GM23338 (cell line): ENCODE measurements at regions not wholly inside any gene's neighbourhood (a gene's known extent, or its start where the extent isn't known, plus 50 kb on each side); places are given as distances from the start of the nearest gene placed in this dataset.

Experiments
- ATAC-seq: fragments of 200-7000 bp; cut with Tn5 transposase; 3 replicates; pipeline ENCODE4 v1.9.1; 2020
- DNase-seq: peaks from one replicate; pipeline ENCODE4 v3.0.0-alpha.2; 2015; ENCODE audit warnings: low spot score
- H2AFZ ChIP-seq: fragments of 200-600 bp; sonication (generic); 2 replicates; pipeline ENCODE4 v1.8.0; 2016; ENCODE audit warnings: antibody characterized with exemption, mild to moderate bottlenecking, moderate library complexity
- H3F3A ChIP-seq: fragments of 200-600 bp; sonication (generic); replicated peaks from 2 replicates; pipeline ENCODE4 v1.8.0; 2017; ENCODE audit warnings: antibody characterized with exemption, mixed run types, low read depth
- H3K27ac ChIP-seq: fragments of 200-600 bp; sonication (generic); 2 replicates; pipeline ENCODE4 v1.6.1; 2016; ENCODE audit warnings: low read depth
- H3K27me3 ChIP-seq: fragments of 200-600 bp; sonication (generic); 2 replicates; pipeline ENCODE4 v1.8.0; 2016; ENCODE audit warnings: mild to moderate bottlenecking, mixed run types, moderate library complexity; ENCODE audit not compliant: insufficient read depth
- H3K36me3 ChIP-seq: fragments of 200-600 bp; sonication (generic); 2 replicates; pipeline ENCODE4 v1.8.0; 2016; ENCODE audit warnings: mild to moderate bottlenecking; ENCODE audit not compliant: insufficient read depth
- H3K4me1 ChIP-seq: fragments of 200-600 bp; sonication (generic); 2 replicates; pipeline ENCODE4 v1.8.0; 2016; ENCODE audit warnings: mild to moderate bottlenecking, moderate library complexity; ENCODE audit not compliant: insufficient read depth
- H3K4me2 ChIP-seq: fragments of 200-600 bp; sonication (generic); 2 replicates; pipeline ENCODE4 v1.7.1; 2017; ENCODE audit warnings: mixed run types
- H3K4me3 ChIP-seq: fragments of 200-600 bp; sonication (generic); 2 replicates; pipeline ENCODE4 v1.6.1; 2016; ENCODE audit warnings: mixed run types
- H3K79me2 ChIP-seq: fragments of 200-600 bp; sonication (generic); replicated peaks from 2 replicates; pipeline ENCODE4 v1.8.0; 2017; ENCODE audit warnings: mild to moderate bottlenecking; ENCODE audit not compliant: insufficient read depth
- H3K9me2 ChIP-seq: fragments of 200-600 bp; sonication (generic); 2 replicates; pipeline ENCODE4 v1.8.0; 2017; ENCODE audit not compliant: insufficient read depth
- H4K20me1 ChIP-seq: fragments of 200-600 bp; sonication (generic); replicated peaks from 2 replicates; pipeline ENCODE4 v1.8.0; 2017; ENCODE audit warnings: mild to moderate bottlenecking; ENCODE audit not compliant: insufficient read depth
- H3K27ac Mint-ChIP-seq: 2 replicates; pipeline ENCODE4 v1.8.0; 2020; ENCODE audit warnings: inconsistent platforms, mild to moderate bottlenecking, moderate library complexity, mixed read lengths
- H3K27me3 Mint-ChIP-seq: 3 replicates; pipeline ENCODE4 v1.8.0; 2022; ENCODE audit warnings: low read depth, mild to moderate bottlenecking, moderate library complexity, mixed read lengths, inconsistent platforms; ENCODE audit not compliant: insufficient read depth, poor library complexity
- H3K36me3 Mint-ChIP-seq: 3 replicates; pipeline ENCODE4 v1.8.0; 2021; ENCODE audit warnings: low read depth, mild to moderate bottlenecking, inconsistent platforms, moderate library complexity, mixed read lengths
- H3K4me1 Mint-ChIP-seq: 3 replicates; pipeline ENCODE4 v1.8.0; 2020; ENCODE audit warnings: mild to moderate bottlenecking, inconsistent platforms, mixed read lengths
- H3K4me3 Mint-ChIP-seq: 3 replicates; pipeline ENCODE4 v1.8.0; 2021; ENCODE audit warnings: moderate library complexity, mild to moderate bottlenecking, inconsistent platforms, mixed read lengths
- H3K9me3 Mint-ChIP-seq: 3 replicates; pipeline ENCODE4 v1.8.0; 2020; ENCODE audit warnings: moderate library complexity, mild to moderate bottlenecking, inconsistent platforms, mixed read lengths
- CREB1 ChIP-seq: fragments of 250-450 bp; sonication (Bioruptor Pico); IDR thresholded peaks from 2 replicates; pipeline ENCODE4 v1.5.0; 2020; ENCODE audit warnings: low read depth, mild to moderate bottlenecking, moderate library complexity
- CTCF ChIP-seq, 2 experiments: fragments of 200-600 bp in 1 of 2; sonication (generic) in 1 of 2; conservative IDR thresholded peaks; 2 replicates each; pipeline versions ENCODE4 v1.5.1 to v1.6.1; 2016 to 2017; ENCODE audit warnings: antibody characterized with exemption in 2 of 2, low read depth in 2 of 2, mild to moderate bottlenecking in 2 of 2, moderate library complexity in 1 of 2
- ETS1 ChIP-seq: IDR thresholded peaks from 2 replicates; pipeline ENCODE4 v1.6.1; 2016; ENCODE audit warnings: antibody characterized with exemption
- EZH2phosphoT487 ChIP-seq: fragments of 200-600 bp; sonication (generic); IDR thresholded peaks from one replicate; pipeline ENCODE4 v1.8.1; 2018; ENCODE audit warnings: antibody characterized with exemption; ENCODE audit not compliant: unreplicated experiment
- JUNB ChIP-seq: IDR thresholded peaks from one replicate; pipeline ENCODE4 v1.6.1; 2016; ENCODE audit warnings: antibody characterized with exemption; ENCODE audit not compliant: unreplicated experiment
- NANOG ChIP-seq: IDR thresholded peaks from 2 replicates; pipeline ENCODE4 v1.6.1; 2016; ENCODE audit warnings: antibody characterized with exemption, borderline replicate concordance
- POLR2AphosphoS5 ChIP-seq: IDR thresholded peaks from 2 replicates; pipeline ENCODE4 v1.6.1; 2016; ENCODE audit warnings: antibody characterized with exemption, low read depth
- REST ChIP-seq: IDR thresholded peaks from one replicate; pipeline ENCODE4 v1.6.1; 2018; ENCODE audit warnings: antibody characterized with exemption; ENCODE audit not compliant: unreplicated experiment
- STAT1 ChIP-seq: IDR thresholded peaks from one replicate; pipeline ENCODE4 v1.6.1; 2016; ENCODE audit warnings: antibody characterized with exemption; ENCODE audit not compliant: unreplicated experiment
- ZNF114 ChIP-seq: fragments of 250-450 bp; sonication (Bioruptor Pico); IDR thresholded peaks from 2 replicates; pipeline ENCODE4 v1.5.0; 2020; ENCODE audit warnings: mild to moderate bottlenecking, moderate library complexity
- ZNF331 ChIP-seq: fragments of 250-450 bp; sonication (Bioruptor Pico); IDR thresholded peaks from 2 replicates; pipeline ENCODE4 v1.5.0; 2020; ENCODE audit warnings: low read depth, mild to moderate bottlenecking, moderate library complexity
- ZNF462 ChIP-seq: fragments of 250-450 bp; sonication (Bioruptor Pico); IDR thresholded peaks from 2 replicates; pipeline ENCODE4 v1.5.0; 2020; ENCODE audit warnings: mild to moderate bottlenecking, moderate library complexity

- H3K9me3 Mint-ChIP-seq: no peaks in the 10 kb centered on the region; the same call in 1 of the 3 replicates
- H3K27me3 ChIP-seq: no peaks in the 10 kb centered on the region
- ATAC-seq (no peak), DNase-seq (no peak)
- no peak overlapping the region for H3K4me3 ChIP-seq
- no peak overlapping the region for H2AFZ ChIP-seq
- H3K4me1 ChIP-seq: peaks cover 12% of the 10 kb centered on the region; the same call in 1 of the 2 replicates
- TF ChIP-seq STAT1: no peak
- no peak for TF ChIP-seq ZNF331 (CRISPR knock-in tag)
- TF ChIP-seq CTCF (conservative IDR thresholded peaks at IDR 0.05; ENCODE audit: low read depth in 2 of 2): no peak
- no peak for TF ChIP-seq ZNF114 (CRISPR knock-in tag)
- TF ChIP-seq ETS1: no peak
- TF ChIP-seq POLR2AphosphoS5: no peak
- TF ChIP-seq REST: no peak
- TF ChIP-seq ZNF462: no peak
- TF ChIP-seq CREB1 (CRISPR knock-in tag): no peak
- TF ChIP-seq JUNB: no peak
- no peak for TF ChIP-seq EZH2phosphoT487
- TF ChIP-seq NANOG: no peak
- H3K9me2 ChIP-seq: 0 out of 2 replicates have a peak, but pooled peaks cover 4% of the 10 kb centered on the region
- H3F3A ChIP-seq: no peaks in the 10 kb centered on the region
- H3K36me3 Mint-ChIP-seq: no peaks in the 10 kb centered on the region
- peaks cover 2% of the 10 kb centered on the region for H3K27me3 Mint-ChIP-seq
- H3K4me3 Mint-ChIP-seq: no peak overlapping the region
- H3K79me2 ChIP-seq: no peaks in the 10 kb centered on the region
- no peak overlapping the region for H3K27ac ChIP-seq
- H4K20me1 ChIP-seq: no peaks in the 10 kb centered on the region
- H3K4me2 ChIP-seq: no peak overlapping the region
- H3K27ac Mint-ChIP-seq: no peak overlapping the region
- no peaks in the 10 kb centered on the region for H3K36me3 ChIP-seq
- H3K4me1 Mint-ChIP-seq: peaks cover 5% of the 10 kb centered on the region
Observed at GRCh38 chr9:115456515-115456914, 338.6 kb upstream of the TNC start.
